GM21360 (cell line): ENCODE measurements at regions not wholly inside any gene's neighbourhood (a gene's known extent, or its start where the extent isn't known, plus 50 kb on each side); places are given as distances from the start of the nearest gene placed in this dataset.

ENCODE experiments used
- ATAC-seq: cut with Tn5 transposase; IDR thresholded peaks from one replicate; pipeline ENCODE4 v1.9.1; 2021; ENCODE audit warnings: mild to moderate bottlenecking, moderate library complexity; ENCODE audit not compliant: unreplicated experiment

GRCh38 chr1:232522189-232522588 lies 107.7 kb downstream of the SIPA1L2 start:
- no peak for ATAC-seq

GRCh38 chr1:232521660-232522059 lies 108.3 kb downstream of the SIPA1L2 start:
- ATAC-seq, result no peak

GRCh38 chr1:232519186-232519585 lies 110.7 kb downstream of the SIPA1L2 start:
- no peak for ATAC-seq

GRCh38 chr1:232518349-232518748 lies 111.6 kb downstream of the SIPA1L2 start:
- no peak for ATAC-seq

- ATAC-seq, result no peak
These were observed 112.7 kb downstream of the SIPA1L2 start for GRCh38 chr1:232517204-232517603.

- no peak for ATAC-seq
These were observed 114.2 kb downstream of the SIPA1L2 start for GRCh38 chr1:232515706-232516105.

- no peak for ATAC-seq
These were observed 117.2 kb downstream of the SIPA1L2 start for GRCh38 chr1:232512712-232513111.

- ATAC-seq, result no peak
These were observed 118.8 kb downstream of the SIPA1L2 start for GRCh38 chr1:232511172-232511571.

GRCh38 chr1:232510367-232511110 lies 119.4 kb downstream of the SIPA1L2 start:
- no peak for ATAC-seq

GRCh38 chr1:232509570-232509969 lies 120.4 kb downstream of the SIPA1L2 start:
- ATAC-seq, result no peak

- no peak for ATAC-seq
These were observed 121.7 kb downstream of the SIPA1L2 start for GRCh38 chr1:232508130-232508701.

GRCh38 chr1:232507571-232507970 lies 122.4 kb downstream of the SIPA1L2 start:
- no peak for ATAC-seq

GRCh38 chr1:232505884-232506283 lies 124.0 kb downstream of the SIPA1L2 start:
- ATAC-seq, result no peak

- ATAC-seq, result no peak
These were observed 125.3 kb downstream of the SIPA1L2 start for GRCh38 chr1:232504651-232505050.

- ATAC-seq, result no peak
These were observed 126.4 kb downstream of the SIPA1L2 start for GRCh38 chr1:232503497-232503896.

- no peak for ATAC-seq
These were observed 128.1 kb downstream of the SIPA1L2 start for GRCh38 chr1:232501854-232502253.

- ATAC-seq, result no peak
These were observed 130.7 kb downstream of the SIPA1L2 start for GRCh38 chr1:232499188-232499587.

- ATAC-seq, result no peak
These were observed 136.1 kb downstream of the SIPA1L2 start for GRCh38 chr1:232493869-232494268.

- no peak for ATAC-seq
These were observed 140.7 kb downstream of the SIPA1L2 start for GRCh38 chr1:232489256-232489655.

- no peak for ATAC-seq
These were observed 142.7 kb downstream of the SIPA1L2 start for GRCh38 chr1:232487236-232487635.

GRCh38 chr1:232486454-232487207 lies 143.3 kb downstream of the SIPA1L2 start:
- ATAC-seq, result no peak

- no peak for ATAC-seq
These were observed 143.9 kb downstream of the SIPA1L2 start for GRCh38 chr1:232486006-232486405.
